Adrenal gland (tissue), 5 donors: ENCODE measurements at regions not wholly inside any gene's neighbourhood (a gene's known extent, or its start where the extent isn't known, plus 50 kb on each side); places are given as distances from the start of the nearest gene placed in this dataset.

Experiments
- CTCF ChIP-seq, 6 experiments: fragments of 450-650 bp in 4 of 6; fragments of 200-600 bp in 2 of 6; sonication (generic) in 1 of 6; IDR thresholded peaks; 1 replicate in 5 of 6; 2 replicates in 1 of 6; pipeline versions ENCODE4 v1.5.1 to v1.8.0; 2016 to 2021; ENCODE audit warnings: antibody characterized with exemption in 6 of 6, mild to moderate bottlenecking in 2 of 6, moderate library complexity in 1 of 6
- POLR2A ChIP-seq, 2 donors: fragments of 450-650 bp; IDR thresholded peaks; one replicate each; pipeline ENCODE4 v1.6.1; 2017; ENCODE audit warnings: antibody characterized with exemption in 2 of 2, mild to moderate bottlenecking in 2 of 2, moderate library complexity in 1 of 2
- donor health status: DM: no; HTN: no; CAD: no.

GRCh38 chr7:8354503-8354902 is 78.9 kb upstream of the NXPH1 start:
- TF ChIP-seq CTCF (IDR thresholded peaks at IDR 0.05) (no peak), POLR2A (IDR thresholded peaks at IDR 0.05) (no peak)
